MM.1S (cell line): ENCODE measurements at regions not wholly inside any gene's neighbourhood (a gene's known extent, or its start where the extent isn't known, plus 50 kb on each side); places are given as distances from the start of the nearest gene placed in this dataset.

Source experiments
- CTCF ChIP-seq: fragments of 300-600 bp; sonication (generic); IDR thresholded peaks from 2 replicates; pipeline ENCODE4 v1.5.1; 2016; ENCODE audit warnings: antibody characterized with exemption, low read length, mixed read lengths
- EZH2 ChIP-seq: fragments of 300-600 bp; sonication (generic); optimal IDR thresholded peaks from 2 replicates; pipeline ENCODE3; 2017; ENCODE audit warnings: low read depth, mild to moderate bottlenecking, antibody characterized with exemption, low read length, mixed read lengths

- no peak for TF ChIP-seq CTCF
- no peak for TF ChIP-seq EZH2
Measured at GRCh38 chr3:68211637-68212036, 557.2 kb upstream of the SUCLG2 start.
